Kidney glomerular epithelial cell (primary cell): ENCODE measurements at regions not wholly inside any gene's neighbourhood (a gene's known extent, or its start where the extent isn't known, plus 50 kb on each side); places are given as distances from the start of the nearest gene placed in this dataset.

ENCODE experiments used
- DNase-seq: peaks from one replicate; lab custom pipeline; 2025; lab: John Stamatoyannopoulos, UW

GRCh38 chrX:16445166-16445752, 204.7 kb upstream of the S100G start:
- DNase-seq: no peak

DNA sequence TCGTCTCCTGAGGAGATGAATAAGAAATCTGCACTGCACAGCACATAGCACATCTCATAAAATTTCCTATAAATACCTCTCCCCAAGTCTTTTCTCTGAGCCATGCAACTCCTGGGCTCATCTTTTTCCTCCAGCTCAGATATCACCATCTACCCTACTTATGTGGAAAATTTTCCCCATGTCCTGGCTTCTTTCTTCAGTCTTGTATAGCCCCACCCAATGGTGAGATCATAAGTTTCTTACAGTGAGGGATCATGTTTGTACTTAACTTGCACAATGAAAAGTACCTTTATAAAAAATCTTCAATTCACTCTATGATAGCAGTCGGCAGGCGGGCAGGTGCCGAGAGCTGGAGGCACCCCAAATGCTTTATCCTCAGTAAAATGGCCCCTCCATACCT, 198.6 kb upstream of the S100G start:
- DNase-seq: no peak

DNA sequence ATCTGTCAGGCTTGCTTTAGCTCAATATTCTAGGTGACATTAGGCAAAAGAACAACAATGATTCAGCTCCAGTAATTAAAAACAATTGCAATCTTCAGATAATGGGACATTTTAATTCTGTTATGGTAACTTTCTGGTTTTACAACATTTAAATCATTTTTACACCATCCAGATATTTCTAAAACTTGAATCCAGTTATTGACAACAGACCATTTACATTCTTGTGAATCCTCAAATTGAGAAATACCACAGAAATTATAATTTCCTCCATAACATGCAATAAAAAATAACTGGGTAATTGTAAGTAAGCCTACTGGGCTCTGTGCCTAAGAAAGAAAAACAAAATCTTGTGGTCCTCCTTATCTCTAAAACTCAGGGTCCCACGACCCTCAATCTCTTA, 195.0 kb upstream of the S100G start:
- no peak for DNase-seq

DNA sequence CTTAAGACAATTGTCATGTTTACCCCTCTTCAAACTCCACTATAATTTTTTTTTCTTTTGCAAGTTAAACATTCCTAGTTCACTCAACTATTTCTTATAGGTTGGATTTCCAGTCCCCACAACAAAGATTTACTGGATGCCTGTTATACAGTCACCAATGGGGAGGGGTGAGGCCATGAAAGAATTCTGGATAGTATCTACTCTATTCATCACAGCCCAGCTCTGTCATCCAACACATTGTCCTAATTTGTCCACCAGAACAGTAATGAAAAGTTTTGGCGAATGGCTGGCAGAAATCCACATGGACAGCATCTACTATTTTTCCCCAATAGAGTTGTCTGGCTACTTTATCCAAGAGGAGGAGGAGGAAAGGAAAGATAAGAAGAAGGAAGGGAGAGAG, 192.7 kb upstream of the S100G start:
- no peak for DNase-seq

DNA sequence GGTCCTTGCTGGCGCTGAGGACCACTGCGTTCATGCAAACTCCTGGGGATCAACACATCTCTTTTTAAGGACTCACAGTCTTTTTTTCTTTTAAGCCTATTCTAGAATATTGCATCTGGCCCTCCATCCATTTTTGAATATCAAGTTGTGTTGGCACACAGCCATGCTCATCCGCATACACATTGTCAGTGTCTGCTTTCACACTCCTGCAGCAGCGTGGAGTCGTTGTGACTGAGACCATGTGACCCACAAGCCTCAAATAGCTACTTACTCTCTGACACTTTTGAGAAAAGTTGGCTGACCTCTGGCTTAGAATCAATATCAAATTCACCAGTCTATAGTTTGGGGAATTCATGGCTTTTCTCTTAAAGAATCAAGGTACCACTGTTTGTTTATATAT, 191.8 kb upstream of the S100G start:
- no peak for DNase-seq

GRCh38 chrX:16459008-16459407, 190.9 kb upstream of the S100G start:
- no peak for DNase-seq

GRCh38 chrX:16461968-16462367, 188.0 kb upstream of the S100G start:
- no peak for DNase-seq

GRCh38 chrX:16462912-16463311, 187.0 kb upstream of the S100G start:
- DNase-seq: no peak

GRCh38 chrX:16464369-16464768, 185.6 kb upstream of the S100G start:
- no peak for DNase-seq

GRCh38 chrX:16465081-16465876, 184.7 kb upstream of the S100G start:
- DNase-seq: no peak

GRCh38 chrX:16466640-16467432, 183.1 kb upstream of the S100G start:
- no peak for DNase-seq

DNA sequence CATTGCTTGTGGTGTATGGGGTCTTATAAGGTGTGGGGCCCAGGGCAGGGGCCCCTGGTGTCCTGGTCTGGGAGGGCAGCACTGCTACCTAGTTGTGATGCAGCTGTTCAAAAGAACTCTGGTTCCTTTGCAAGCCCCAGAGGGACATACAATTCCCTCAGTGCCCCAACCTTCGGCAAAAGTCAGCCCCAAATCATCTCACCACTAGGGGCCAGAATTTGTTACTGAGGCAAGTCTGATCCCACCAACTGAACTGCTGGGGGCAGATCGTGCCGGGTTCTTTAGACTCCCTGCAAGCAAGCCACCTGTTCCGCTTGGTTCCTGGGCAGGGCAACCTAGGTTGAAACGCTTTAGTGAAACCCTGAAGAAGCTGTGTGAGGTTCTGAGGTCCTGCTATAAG, 180.1 kb upstream of the S100G start:
- no peak for DNase-seq

GRCh38 chrX:16472345-16472744, 177.6 kb upstream of the S100G start:
- no peak for DNase-seq

DNA sequence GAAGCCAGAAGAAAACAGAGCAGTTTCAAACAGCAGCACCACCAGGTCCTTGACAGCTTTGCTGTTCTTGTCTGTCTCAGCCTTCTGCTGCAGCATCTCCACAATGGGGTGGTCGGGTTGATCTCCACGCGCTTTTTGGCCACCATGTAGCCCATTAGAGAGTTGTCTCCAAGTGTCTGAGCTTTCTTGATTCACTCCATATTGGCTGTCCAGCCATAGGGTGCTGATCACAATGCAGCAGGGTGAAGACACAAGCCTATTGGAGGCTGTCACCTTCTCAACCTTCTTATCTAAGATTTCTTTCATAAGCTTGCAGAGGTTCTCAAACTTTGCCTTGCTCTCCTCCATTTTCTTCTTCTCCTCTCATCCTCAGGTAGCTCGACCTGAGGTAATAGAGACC, 175.4 kb upstream of the S100G start:
- no peak for DNase-seq

DNA sequence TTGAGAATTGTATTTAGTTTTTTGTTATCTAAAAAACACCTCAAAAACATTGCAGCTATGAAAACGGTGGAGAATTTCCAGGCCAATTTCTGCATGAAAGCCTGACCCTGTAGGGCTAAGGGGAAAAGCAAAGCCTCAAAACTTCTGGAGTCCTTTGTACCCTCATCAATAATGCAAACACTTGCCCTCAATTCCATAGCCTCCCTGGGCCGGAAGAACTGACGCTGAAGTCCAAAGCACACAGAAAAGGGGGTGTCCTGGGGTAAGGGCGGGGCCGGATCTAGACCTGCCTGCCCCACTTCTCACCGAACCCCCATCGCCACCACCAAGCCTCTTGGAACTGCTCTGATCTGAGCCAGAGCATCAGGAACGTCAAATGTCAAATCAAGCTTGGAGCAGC, 173.9 kb upstream of the S100G start:
- DNase-seq: no peak

- DNase-seq: no peak
Observed at GRCh38 chrX:16476692-16477091, 173.3 kb upstream of the S100G start.

- DNase-seq: peak; percentile 21
Observed at GRCh38 chrX:16479206-16479869, 170.6 kb upstream of the S100G start.

GRCh38 chrX:16480049-16480448, 169.9 kb upstream of the S100G start:
- DNase-seq: no peak

- peak; percentile 23 for DNase-seq
Observed at GRCh38 chrX:16484338-16484737, 165.6 kb upstream of the S100G start.

DNA sequence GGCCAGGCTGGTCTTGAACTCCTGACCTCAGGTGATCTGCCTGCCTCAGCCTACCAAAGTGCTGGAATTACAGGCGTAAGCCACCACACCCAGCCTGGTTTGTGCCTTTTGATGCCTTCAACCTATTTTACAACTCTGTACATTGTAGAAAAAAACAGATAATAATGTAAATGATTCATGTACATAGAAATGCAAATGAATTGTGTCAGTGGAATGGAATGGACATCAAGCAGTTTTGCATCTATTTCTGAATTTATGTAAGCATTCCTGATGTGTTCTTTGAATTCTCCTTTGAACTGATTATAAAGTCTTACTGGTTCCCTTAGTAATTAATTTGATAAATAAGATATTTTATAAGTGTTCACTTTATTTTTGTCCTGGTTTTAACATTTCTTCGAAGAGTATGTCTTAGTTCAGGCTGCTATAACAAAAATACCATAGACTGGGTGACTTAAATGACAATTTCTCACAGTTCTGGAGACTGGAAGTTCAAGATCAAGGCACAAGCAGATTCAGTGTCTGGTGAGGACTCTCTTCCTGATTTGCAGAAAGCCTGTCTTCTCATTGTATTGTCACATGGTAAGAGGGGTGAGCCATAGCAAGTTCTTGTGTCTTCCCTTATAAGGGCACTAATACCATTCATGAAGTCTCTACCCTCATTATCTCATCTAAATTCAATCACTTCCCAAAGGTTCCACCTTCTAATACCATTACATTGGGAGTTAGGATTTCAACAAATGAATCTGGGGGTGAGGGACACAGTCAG, 162.2 kb upstream of the S100G start:
- DNase-seq: no peak

DNA sequence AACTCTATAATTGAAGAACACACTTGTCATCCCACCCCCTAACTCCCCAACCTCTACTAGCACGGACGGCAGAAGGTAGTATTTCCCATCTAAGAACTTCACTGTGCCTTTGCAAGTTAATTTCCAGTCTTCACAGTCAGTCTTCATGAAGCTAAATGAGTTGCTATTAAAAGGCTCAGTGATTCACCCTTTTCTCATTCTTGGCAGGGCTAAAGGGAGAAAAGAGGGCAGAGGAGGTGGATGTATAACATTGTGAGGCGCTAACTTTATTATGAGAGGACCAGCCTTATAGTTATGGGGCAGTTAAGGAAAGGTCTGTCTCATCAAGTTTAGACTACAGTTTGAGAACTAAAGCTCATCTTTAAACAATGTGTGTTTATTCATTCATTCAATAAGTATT, 161.0 kb upstream of the S100G start:
- no peak for DNase-seq

GRCh38 chrX:16491461-16491860, 158.5 kb upstream of the S100G start:
- DNase-seq: no peak
